Activated naive CD8-positive, alpha-beta T cell (primary cell): ENCODE measurements at regions not wholly inside any gene's neighbourhood (a gene's known extent, or its start where the extent isn't known, plus 50 kb on each side); places are given as distances from the start of the nearest gene placed in this dataset.

Experiments used
- H3K27ac Mint-ChIP-seq: one replicate; pipeline ENCODE4 v1.8.0; 2021; ENCODE audit warnings: mixed read lengths
- H3K27me3 Mint-ChIP-seq: one replicate; pipeline ENCODE4 v1.8.0; 2021; ENCODE audit warnings: mixed read lengths
- H3K36me3 Mint-ChIP-seq: one replicate; pipeline ENCODE4 v1.8.0; 2021; ENCODE audit warnings: mixed read lengths
- H3K4me1 Mint-ChIP-seq: one replicate; pipeline ENCODE4 v1.8.0; 2021; ENCODE audit warnings: low read depth, mixed read lengths
- H3K4me3 Mint-ChIP-seq: one replicate; pipeline ENCODE4 v1.8.0; 2021; ENCODE audit warnings: mild to moderate bottlenecking, mixed read lengths
- H3K9me3 Mint-ChIP-seq: one replicate; pipeline ENCODE4 v1.8.0; 2021; ENCODE audit warnings: low read depth, mixed read lengths

- H3K27ac Mint-ChIP-seq: no peak overlapping the region
- H3K36me3 Mint-ChIP-seq: no peaks in the 10 kb centered on the region
- H3K4me1 Mint-ChIP-seq: no peaks in the 10 kb centered on the region
- peaks cover 11% of the 10 kb centered on the region for H3K27me3 Mint-ChIP-seq
- no peak overlapping the region for H3K4me3 Mint-ChIP-seq
- H3K9me3 Mint-ChIP-seq: no peaks in the 10 kb centered on the region
These were observed 122.6 kb downstream of the CD8B2 start for GRCh38 chr2:106609780-106610179.

DNA sequence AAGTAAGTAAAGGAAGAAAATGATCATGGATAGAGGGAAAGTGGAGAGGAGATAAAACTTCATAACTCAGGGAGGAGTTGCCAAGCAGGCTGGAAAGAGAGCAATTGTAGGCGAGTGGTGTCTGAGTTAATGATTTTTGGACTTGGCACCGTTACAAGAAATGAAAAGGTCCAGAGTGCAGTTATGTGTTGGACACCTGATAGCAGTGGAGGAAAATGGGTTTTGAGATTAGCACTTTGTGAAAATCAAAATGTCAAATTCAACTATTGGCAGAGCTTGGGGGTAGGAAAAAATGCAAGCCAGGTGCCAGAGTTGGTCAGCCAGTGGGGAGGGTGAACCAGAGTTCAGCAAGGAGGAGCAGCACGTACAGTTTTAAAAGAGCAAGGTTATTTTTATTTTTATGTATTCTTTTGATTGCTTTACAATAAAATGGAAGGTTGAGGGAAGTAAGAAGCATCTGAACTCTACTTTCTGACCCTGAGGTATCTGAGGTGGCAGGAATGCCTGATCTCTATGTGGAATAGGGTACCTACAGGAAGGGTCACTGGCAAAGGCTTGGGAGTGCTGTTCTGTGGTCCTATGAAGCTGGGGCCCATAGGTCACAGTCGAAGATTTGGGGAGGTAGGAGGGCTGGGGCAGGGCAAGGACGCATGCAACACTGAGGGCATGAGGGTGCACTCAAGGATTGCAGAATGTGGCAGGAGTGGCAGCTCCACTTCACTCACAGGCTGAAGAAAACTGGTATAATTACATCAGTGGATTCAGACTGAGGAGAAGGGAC, 127.5 kb downstream of the CD8B2 start:
- H3K36me3 Mint-ChIP-seq: no peaks in the 10 kb centered on the region

DNA sequence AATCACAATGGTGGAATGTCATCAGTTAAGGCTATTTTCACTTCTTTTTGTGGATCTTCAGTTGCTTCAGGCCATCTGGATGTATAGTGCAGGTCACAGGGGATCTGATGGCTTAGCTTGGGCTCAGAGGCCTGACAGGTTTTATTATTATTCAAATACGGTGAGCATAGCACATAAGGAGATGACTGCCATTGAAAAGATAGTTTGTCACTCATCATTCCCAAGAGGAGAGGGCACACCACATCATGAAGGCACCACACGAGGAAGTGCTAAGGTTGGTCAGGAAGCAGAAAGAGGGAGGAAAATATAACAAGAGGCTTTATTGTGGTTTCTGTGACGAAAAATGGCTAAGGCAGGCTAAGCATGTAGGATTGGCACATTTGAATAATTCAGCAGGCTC, 131.4 kb downstream of the CD8B2 start:
- Mint-ChIP-seq H3K9me3 (no peaks in the 10 kb centered on the region), H3K4me1 (no peaks in the 10 kb centered on the region), H3K36me3 (no peaks in the 10 kb centered on the region), H3K27me3 (peaks cover 12% of the 10 kb centered on the region), H3K4me3 (no peak overlapping the region), H3K27ac (no peak overlapping the region)

More for the DNA sequence above, 127.5 kb downstream of the CD8B2 start:
- H3K27me3 Mint-ChIP-seq: peaks cover 15% of the 10 kb centered on the region
- no peak overlapping the region for H3K27ac Mint-ChIP-seq
- H3K4me1 Mint-ChIP-seq: no peaks in the 10 kb centered on the region
- no peak overlapping the region for H3K4me3 Mint-ChIP-seq
- no peaks in the 10 kb centered on the region for H3K9me3 Mint-ChIP-seq

- H3K27ac Mint-ChIP-seq: no peak overlapping the region
- no peak overlapping the region for H3K4me3 Mint-ChIP-seq
- peaks cover 4% of the 10 kb centered on the region for H3K9me3 Mint-ChIP-seq
- H3K4me1 Mint-ChIP-seq: no peaks in the 10 kb centered on the region
- peaks cover 22% of the 10 kb centered on the region for H3K27me3 Mint-ChIP-seq
- no peaks in the 10 kb centered on the region for H3K36me3 Mint-ChIP-seq
These were observed 136.3 kb downstream of the CD8B2 start for GRCh38 chr2:106623456-106623855.

DNA sequence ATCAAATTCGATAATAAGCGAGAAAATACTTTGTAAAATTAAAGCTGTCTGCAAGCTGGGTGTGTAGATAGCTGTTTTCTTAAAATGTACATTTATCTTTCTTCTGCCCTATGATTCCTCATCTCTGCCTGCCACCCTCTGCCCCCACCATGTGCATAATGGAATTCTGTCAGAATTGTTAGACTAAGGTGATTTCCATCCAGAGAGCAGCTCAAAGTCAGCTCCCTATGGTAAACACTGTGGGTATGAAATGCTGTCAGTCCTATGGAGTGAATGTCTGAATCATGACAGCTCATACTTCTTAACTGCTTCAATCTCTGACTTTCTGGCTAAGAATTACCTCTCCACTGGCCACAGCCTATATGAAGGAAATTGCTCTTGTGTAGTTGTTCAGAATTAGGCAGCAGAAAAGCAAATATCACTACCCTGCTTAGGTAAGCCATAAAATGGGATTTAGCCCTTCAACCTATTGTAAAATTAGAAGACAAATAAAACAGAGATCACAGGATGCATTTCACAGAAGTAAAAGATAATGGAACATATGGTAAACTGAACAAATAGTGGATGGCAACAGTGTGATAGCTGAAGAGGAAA, 137.7 kb downstream of the CD8B2 start:
- Mint-ChIP-seq H3K27me3 (peaks cover 19% of the 10 kb centered on the region), H3K9me3 (peaks cover 4% of the 10 kb centered on the region), H3K36me3 (no peaks in the 10 kb centered on the region), H3K4me3 (no peak overlapping the region), H3K27ac (no peak overlapping the region), H3K4me1 (no peaks in the 10 kb centered on the region)

- no peak overlapping the region for H3K27ac Mint-ChIP-seq
- H3K4me3 Mint-ChIP-seq: no peak overlapping the region
- peaks cover 4% of the 10 kb centered on the region for H3K9me3 Mint-ChIP-seq
- H3K4me1 Mint-ChIP-seq: no peaks in the 10 kb centered on the region
- no peaks in the 10 kb centered on the region for H3K36me3 Mint-ChIP-seq
- H3K27me3 Mint-ChIP-seq: peaks cover 18% of the 10 kb centered on the region
These were observed 141.2 kb downstream of the CD8B2 start for GRCh38 chr2:106628377-106628776.

GRCh38 chr2:106629981-106630380, 142.8 kb downstream of the CD8B2 start:
- no peak overlapping the region for H3K27ac Mint-ChIP-seq
- no peaks in the 10 kb centered on the region for H3K4me1 Mint-ChIP-seq
- H3K9me3 Mint-ChIP-seq: peaks cover 4% of the 10 kb centered on the region
- H3K27me3 Mint-ChIP-seq: peaks cover 16% of the 10 kb centered on the region
- H3K4me3 Mint-ChIP-seq: no peak overlapping the region
- no peaks in the 10 kb centered on the region for H3K36me3 Mint-ChIP-seq

DNA sequence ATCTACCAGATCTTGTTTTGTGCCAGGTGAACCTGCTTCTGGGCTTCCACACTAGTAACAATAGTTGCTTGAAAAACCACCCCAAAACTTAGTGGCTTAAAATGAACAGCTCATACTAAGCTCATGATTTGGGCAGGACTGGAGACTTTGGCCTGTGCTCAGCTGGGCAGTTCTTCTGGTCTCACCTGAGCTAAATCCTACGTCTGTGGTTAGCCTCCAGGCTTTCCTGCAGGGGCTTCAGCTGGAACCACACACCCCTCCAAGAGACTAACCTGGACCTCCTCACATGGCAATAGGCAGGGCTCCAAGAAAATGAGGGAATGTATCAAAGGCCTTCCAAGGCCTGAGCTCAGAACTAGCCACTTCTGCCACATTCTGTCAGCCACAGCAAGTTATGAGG, 144.1 kb downstream of the CD8B2 start:
- Mint-ChIP-seq H3K4me1 (no peaks in the 10 kb centered on the region), H3K9me3 (peaks cover 4% of the 10 kb centered on the region), H3K4me3 (no peak overlapping the region), H3K36me3 (no peaks in the 10 kb centered on the region), H3K27me3 (peaks cover 10% of the 10 kb centered on the region), H3K27ac (no peak overlapping the region)

- no peaks in the 10 kb centered on the region for H3K9me3 Mint-ChIP-seq
- no peak overlapping the region for H3K4me3 Mint-ChIP-seq
- H3K27ac Mint-ChIP-seq: no peak overlapping the region
- peaks cover 6% of the 10 kb centered on the region for H3K27me3 Mint-ChIP-seq
- H3K36me3 Mint-ChIP-seq: no peaks in the 10 kb centered on the region
- no peaks in the 10 kb centered on the region for H3K4me1 Mint-ChIP-seq
These were observed 150.9 kb downstream of the CD8B2 start for GRCh38 chr2:106638043-106638442.

DNA sequence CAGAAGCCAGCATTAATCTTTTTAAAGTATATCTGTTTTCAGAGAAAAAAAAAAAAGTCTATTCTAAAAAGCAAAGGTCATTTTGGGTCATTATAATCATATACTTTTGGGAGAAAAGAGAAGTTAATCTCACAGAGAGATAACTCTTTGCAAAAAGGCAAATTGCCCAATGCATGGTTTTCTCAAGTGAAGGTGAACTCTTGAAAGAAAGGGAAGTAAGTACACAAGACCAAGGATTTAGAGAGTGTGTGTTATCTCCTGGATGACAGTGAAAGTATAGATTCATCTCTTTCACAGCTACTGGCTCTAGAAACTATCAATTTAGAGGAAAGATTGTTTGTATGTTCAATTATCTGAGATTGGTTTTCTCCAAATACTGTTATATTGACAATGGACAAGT, 151.4 kb downstream of the CD8B2 start:
- Mint-ChIP-seq H3K9me3 (no peaks in the 10 kb centered on the region), H3K36me3 (no peaks in the 10 kb centered on the region), H3K4me3 (no peak overlapping the region), H3K27ac (no peak overlapping the region), H3K27me3 (peaks cover 3% of the 10 kb centered on the region), H3K4me1 (no peaks in the 10 kb centered on the region)

DNA sequence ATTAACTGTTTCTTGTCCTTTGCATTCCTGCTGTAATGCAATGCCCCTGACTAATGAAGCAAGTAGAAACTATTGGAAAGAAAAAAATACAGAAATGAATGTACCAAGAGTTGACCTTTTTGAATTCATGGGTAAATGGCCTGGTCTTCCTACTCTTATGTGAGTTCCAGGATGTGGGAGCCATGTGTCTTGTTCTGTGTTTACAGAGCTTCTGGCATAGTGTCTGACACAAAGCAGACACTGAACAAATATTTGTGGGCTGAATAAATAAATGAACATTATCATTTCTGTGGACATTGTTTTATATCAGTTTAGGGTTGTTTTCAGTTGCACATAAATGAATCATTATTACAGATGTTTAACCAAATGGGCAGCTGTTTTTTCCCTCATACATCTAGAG, 155.5 kb downstream of the CD8B2 start:
- Mint-ChIP-seq H3K4me3 (no peak overlapping the region), H3K27ac (no peak overlapping the region), H3K9me3 (no peaks in the 10 kb centered on the region), H3K36me3 (no peaks in the 10 kb centered on the region), H3K4me1 (no peaks in the 10 kb centered on the region), H3K27me3 (peaks cover 3% of the 10 kb centered on the region)

DNA sequence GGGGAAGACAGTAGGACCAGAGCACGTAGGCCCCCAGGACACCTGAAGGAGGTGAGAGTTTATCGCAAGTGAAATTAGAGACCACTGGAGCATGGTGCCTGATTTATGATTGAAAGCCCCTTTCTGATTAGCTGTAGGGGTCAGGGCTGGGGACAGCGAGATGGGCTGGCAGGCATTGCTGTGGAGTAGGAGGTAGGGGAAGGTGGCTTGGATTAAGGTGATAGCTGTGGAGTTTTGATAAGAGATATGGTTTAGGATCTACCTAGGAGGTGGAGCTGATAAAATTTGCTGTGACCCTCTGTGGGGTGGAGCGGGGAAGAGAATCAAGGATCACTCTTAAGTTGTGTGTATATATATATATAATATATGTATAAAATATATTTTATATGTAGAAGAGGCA, 157.5 kb downstream of the CD8B2 start:
- no peak overlapping the region for H3K4me3 Mint-ChIP-seq
- no peaks in the 10 kb centered on the region for H3K9me3 Mint-ChIP-seq
- H3K4me1 Mint-ChIP-seq: no peaks in the 10 kb centered on the region
- peaks cover 3% of the 10 kb centered on the region for H3K27me3 Mint-ChIP-seq
- no peaks in the 10 kb centered on the region for H3K36me3 Mint-ChIP-seq
- H3K27ac Mint-ChIP-seq: no peak overlapping the region

DNA sequence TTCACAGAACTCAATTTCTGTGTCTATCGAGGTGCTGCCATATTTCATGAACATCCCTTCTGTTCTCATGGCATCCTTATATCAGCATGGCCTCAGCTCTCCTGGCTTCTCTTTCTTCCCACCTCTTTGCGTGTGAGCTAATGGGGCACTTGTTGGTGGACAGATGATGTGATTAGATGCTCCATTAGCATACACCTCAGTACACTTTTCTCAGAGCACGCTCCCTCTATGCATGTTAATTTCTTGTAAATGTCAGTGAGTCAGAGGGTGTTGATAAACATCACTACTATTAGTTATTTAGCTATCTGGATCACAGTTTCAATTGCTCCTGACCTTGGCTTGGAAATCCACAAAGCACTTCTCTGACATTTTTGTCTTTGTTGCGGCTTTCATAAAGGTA, 159.4 kb downstream of the CD8B2 start:
- Mint-ChIP-seq H3K4me3 (no peak overlapping the region), H3K27ac (no peak overlapping the region), H3K36me3 (no peaks in the 10 kb centered on the region), H3K9me3 (no peaks in the 10 kb centered on the region), H3K4me1 (no peaks in the 10 kb centered on the region), H3K27me3 (peaks cover 3% of the 10 kb centered on the region)

- Mint-ChIP-seq H3K4me3 (no peak overlapping the region), H3K4me1 (no peaks in the 10 kb centered on the region), H3K27me3 (peaks cover 14% of the 10 kb centered on the region), H3K27ac (no peak overlapping the region), H3K9me3 (no peaks in the 10 kb centered on the region), H3K36me3 (no peaks in the 10 kb centered on the region)
These were observed 162.1 kb downstream of the CD8B2 start for GRCh38 chr2:106649306-106649705.

- H3K4me3 Mint-ChIP-seq: no peak overlapping the region
- H3K9me3 Mint-ChIP-seq: peaks cover 8% of the 10 kb centered on the region
- H3K4me1 Mint-ChIP-seq: no peaks in the 10 kb centered on the region
These were observed 166.3 kb downstream of the CD8B2 start for GRCh38 chr2:106653465-106653864.

DNA sequence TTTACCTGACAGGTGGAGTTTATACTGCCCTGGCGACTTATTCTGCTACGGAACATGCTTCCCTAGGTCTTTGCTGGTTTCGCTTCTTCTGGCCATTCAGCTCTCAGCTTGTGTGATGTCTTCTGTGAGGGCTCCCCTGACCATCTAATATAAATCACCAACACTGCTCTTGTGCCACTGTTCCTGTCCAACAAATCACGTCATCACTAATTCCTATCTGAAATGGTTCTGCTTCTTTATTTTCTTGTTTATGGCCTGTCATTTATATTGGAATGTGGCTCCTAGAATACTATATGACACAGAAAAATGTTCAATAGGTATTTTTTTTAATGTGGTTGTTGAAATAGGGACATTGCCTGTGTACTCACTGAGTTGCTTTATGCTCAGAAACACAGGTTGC, 171.5 kb downstream of the CD8B2 start:
- H3K9me3 Mint-ChIP-seq: peaks cover 8% of the 10 kb centered on the region
- no peak overlapping the region for H3K27ac Mint-ChIP-seq
- no peaks in the 10 kb centered on the region for H3K4me1 Mint-ChIP-seq
- no peak overlapping the region for H3K4me3 Mint-ChIP-seq
- H3K27me3 Mint-ChIP-seq: peaks cover 5% of the 10 kb centered on the region
- no peaks in the 10 kb centered on the region for H3K36me3 Mint-ChIP-seq

More at GRCh38 chr2:106653465-106653864, 166.3 kb downstream of the CD8B2 start:
- Mint-ChIP-seq H3K27me3 (peaks cover 13% of the 10 kb centered on the region), H3K36me3 (no peaks in the 10 kb centered on the region), H3K27ac (no peak overlapping the region)
